ENCODE measurements at regions not wholly inside any gene's neighbourhood (a gene's known extent, or its start where the extent isn't known, plus 50 kb on each side); places are given as distances from the start of the nearest gene placed in this dataset.
A peak's percentile ranks its signal among the peaks of the same experiment; 100 is the strongest.

GRCh38 chr15:62684123-62684808 lies 358.3 kb upstream of the TPM1 start:
- Histone ChIP-seq H3K79me2 (ENCODE audit: low read length) (no peaks in the 10 kb centered on the region), H3K27ac (ENCODE audit: low read length) (no peak overlapping the region), H4K20me1 (ENCODE audit: insufficient read depth, low read length) (no peaks in the 10 kb centered on the region), H3K4me1 (ENCODE audit: low read length) (0 out of 2 replicates have a peak, but pooled peaks cover 4% of the 10 kb centered on the region), H3K27me3 (ENCODE audit: low read depth, low read length) (no peaks in the 10 kb centered on the region), H3K4me2 (ENCODE audit: low read length) (no peak overlapping the region), H3K4me3 (ENCODE audit: low read length) (no peak overlapping the region), H3K9me3 (ENCODE audit: insufficient read depth, low read length) (no peaks in the 10 kb centered on the region), H3K9ac (ENCODE audit: low read length) (no peak overlapping the region), H2AFZ (ENCODE audit: low read depth, low read length) (no peak overlapping the region), H3K36me3 (replicated peaks; ENCODE audit: low read depth, low read length) (no peaks in the 10 kb centered on the region)
- TF ChIP-seq CTCF (IDR thresholded peaks at IDR 0.05; ENCODE audit: low read depth, low read length) (no peak), EZH2phosphoT487 (IDR thresholded peaks at IDR 0.05; ENCODE audit: low read depth) (no peak)

GRCh38 chr15:62691008-62691407 lies 351.5 kb upstream of the TPM1 start:
- H4K20me1 ChIP-seq (ENCODE audit: insufficient read depth, low read length) = no peaks in the 10 kb centered on the region
- H3K4me2 ChIP-seq (ENCODE audit: low read length) = peak overlapping the region; percentile 76
- peak overlapping the region; percentile 40 for H3K9ac ChIP-seq (ENCODE audit: low read length)
- H3K27me3 ChIP-seq (ENCODE audit: low read depth, low read length) = no peaks in the 10 kb centered on the region
- peaks cover 13% of the 10 kb centered on the region for H3K4me1 ChIP-seq (ENCODE audit: low read length)
- H3K36me3 ChIP-seq (replicated peaks; ENCODE audit: low read depth, low read length) = no peaks in the 10 kb centered on the region
- H3K4me3 ChIP-seq (ENCODE audit: low read length) = peak overlapping the region; percentile 66
- no peaks in the 10 kb centered on the region for H3K9me3 ChIP-seq (ENCODE audit: insufficient read depth, low read length)
- H3K27ac ChIP-seq (ENCODE audit: low read length) = no peak overlapping the region
- 0 out of 2 replicates have a peak overlapping the region, but pooled peaks have one; percentile 53 for H2AFZ ChIP-seq (ENCODE audit: low read depth, low read length)
- H3K79me2 ChIP-seq (ENCODE audit: low read length) = no peaks in the 10 kb centered on the region
- no peak for TF ChIP-seq EZH2phosphoT487 (IDR thresholded peaks at IDR 0.05; ENCODE audit: low read depth)
- TF ChIP-seq CTCF (IDR thresholded peaks at IDR 0.05; ENCODE audit: low read depth, low read length) = peak; percentile 65

- H3K9ac ChIP-seq (ENCODE audit: low read length) = no peak overlapping the region
- H3K9me3 ChIP-seq (ENCODE audit: insufficient read depth, low read length) = no peaks in the 10 kb centered on the region
- no peaks in the 10 kb centered on the region for H3K4me1 ChIP-seq (ENCODE audit: low read length)
- H3K79me2 ChIP-seq (ENCODE audit: low read length) = no peaks in the 10 kb centered on the region
- no peak overlapping the region for H2AFZ ChIP-seq (ENCODE audit: low read depth, low read length)
- TF ChIP-seq EZH2phosphoT487 (IDR thresholded peaks at IDR 0.05; ENCODE audit: low read depth) (no peak), CTCF (IDR thresholded peaks at IDR 0.05; ENCODE audit: low read depth, low read length) (no peak)
- H3K27me3 ChIP-seq (ENCODE audit: low read depth, low read length) = no peaks in the 10 kb centered on the region
- H4K20me1 ChIP-seq (ENCODE audit: insufficient read depth, low read length) = no peaks in the 10 kb centered on the region
- no peaks in the 10 kb centered on the region for H3K36me3 ChIP-seq (replicated peaks; ENCODE audit: low read depth, low read length)
- H3K4me2 ChIP-seq (ENCODE audit: low read length) = no peak overlapping the region
- H3K27ac ChIP-seq (ENCODE audit: low read length) = no peak overlapping the region
- H3K4me3 ChIP-seq (ENCODE audit: low read length) = no peak overlapping the region
Measured at GRCh38 chr15:62697636-62698035, 344.9 kb upstream of the TPM1 start.

GRCh38 chr15:62698646-62699045 lies 343.9 kb upstream of the TPM1 start:
- H3K9me3 ChIP-seq (ENCODE audit: insufficient read depth, low read length) = no peaks in the 10 kb centered on the region
- H3K9ac ChIP-seq (ENCODE audit: low read length) = no peak overlapping the region
- H3K4me3 ChIP-seq (ENCODE audit: low read length) = no peak overlapping the region
- no peaks in the 10 kb centered on the region for H4K20me1 ChIP-seq (ENCODE audit: insufficient read depth, low read length)
- H3K27ac ChIP-seq (ENCODE audit: low read length) = no peak overlapping the region
- H3K27me3 ChIP-seq (ENCODE audit: low read depth, low read length) = no peaks in the 10 kb centered on the region
- no peaks in the 10 kb centered on the region for H3K4me1 ChIP-seq (ENCODE audit: low read length)
- no peak overlapping the region for H3K4me2 ChIP-seq (ENCODE audit: low read length)
- no peaks in the 10 kb centered on the region for H3K79me2 ChIP-seq (ENCODE audit: low read length)
- H3K36me3 ChIP-seq (replicated peaks; ENCODE audit: low read depth, low read length) = no peaks in the 10 kb centered on the region
- no peak for TF ChIP-seq EZH2phosphoT487 (IDR thresholded peaks at IDR 0.05; ENCODE audit: low read depth)
- no peak for TF ChIP-seq CTCF (IDR thresholded peaks at IDR 0.05; ENCODE audit: low read depth, low read length)
- H2AFZ ChIP-seq (ENCODE audit: low read depth, low read length) = no peak overlapping the region

Data from OCI-LY3 (cell line).